T-helper 1 cell treated with Interleukin-12 subunit alpha and Interleukin-12 subunit beta and Interleukin-4 antibody, amounts not matched to agents 30 ng/mL and 1 ng/mL, for 36 hours (primary cell): ENCODE measurements at regions not wholly inside any gene's neighbourhood (a gene's known extent, or its start where the extent isn't known, plus 50 kb on each side); places are given as distances from the start of the nearest gene placed in this dataset.
"Not testable (repeated sequence)": the region's sequence is repeated elsewhere in the genome, so short reads cannot be mapped to it uniquely, and the experiment has no call there.

Experiments used
- intact Hi-C: fragments of 100-400 bp; cut with micrococcal nuclease; formaldehyde crosslinking; loops from one replicate; pipeline ENCODE4 v1.15.1; 2024

- intact Hi-C loops, result no loop called here
Observed at GRCh38 chr11:112694245-112694644, 267.0 kb upstream of the NCAM1 start.

DNA sequence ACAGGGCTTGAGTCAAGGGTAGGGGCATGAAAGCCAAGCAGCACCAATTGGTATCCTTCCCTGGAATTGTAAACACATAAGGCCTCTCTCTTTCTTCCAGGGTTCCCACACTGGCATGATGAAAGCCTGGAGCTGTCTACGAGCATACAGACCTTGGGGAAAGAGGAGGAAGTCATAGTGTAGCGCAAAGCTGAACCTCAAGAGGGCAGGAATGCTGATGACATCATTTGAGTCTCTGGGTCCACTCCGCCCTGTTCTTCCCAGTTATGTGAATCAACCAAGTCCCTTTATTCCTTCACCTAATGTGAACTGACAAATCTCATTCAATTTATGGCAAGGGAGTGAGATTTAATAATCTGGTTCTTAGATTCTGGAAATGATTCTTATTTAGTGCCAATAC is 266.4 kb upstream of the NCAM1 start:
- intact Hi-C loops, result no loop called here

DNA sequence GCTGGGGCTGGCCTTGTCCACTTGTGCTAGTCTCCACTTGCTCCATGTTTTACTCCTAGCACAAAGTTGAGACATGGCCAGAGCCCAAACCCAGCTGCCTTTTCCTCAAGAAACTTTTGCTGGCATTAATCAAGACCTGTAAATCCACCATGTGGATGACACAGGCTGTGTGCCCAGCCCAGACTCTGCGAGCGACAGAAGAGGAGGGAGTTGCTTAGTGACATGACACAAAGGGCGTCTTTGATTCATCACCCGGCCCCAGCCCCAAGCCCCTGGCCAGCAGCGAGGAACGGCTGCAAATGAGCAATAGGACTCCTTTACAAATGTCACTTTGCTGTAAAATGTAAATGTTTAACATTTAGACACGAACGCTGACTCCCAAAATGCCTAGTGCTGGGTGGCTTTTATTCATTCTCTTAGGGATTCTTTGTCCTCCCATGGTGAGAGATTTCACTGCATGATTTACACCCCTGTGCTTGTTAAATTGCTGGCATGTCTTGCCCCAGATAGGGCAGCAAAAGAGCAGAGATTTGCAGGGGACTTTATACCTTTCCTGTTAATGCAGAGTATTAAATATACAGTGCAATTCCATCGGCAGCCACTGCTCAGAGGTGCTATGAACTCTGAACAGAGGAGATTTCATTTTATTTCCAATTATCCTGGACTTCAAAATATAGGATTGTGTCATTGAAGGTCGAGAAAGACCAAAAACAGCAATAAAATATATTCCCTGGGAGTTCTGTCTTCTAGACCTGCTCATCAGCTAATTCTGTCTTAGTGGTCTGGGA is 263.6 kb upstream of the NCAM1 start:
- intact Hi-C loops, result no loop called here

GRCh38 chr11:112705148-112705547 is 256.1 kb upstream of the NCAM1 start:
- intact Hi-C loops, result no loop called here

GRCh38 chr11:112706863-112707262 is 254.4 kb upstream of the NCAM1 start:
- intact Hi-C loops, result no loop called here

- intact Hi-C loops, result not testable (repeated sequence)
Observed at GRCh38 chr11:112714340-112714739, 246.9 kb upstream of the NCAM1 start.

GRCh38 chr11:112715056-112715455 is 246.2 kb upstream of the NCAM1 start:
- intact Hi-C loops, result no loop called here

GRCh38 chr11:112718483-112718882 is 242.7 kb upstream of the NCAM1 start:
- intact Hi-C loops, result no loop called here

- intact Hi-C loops, result no loop called here
Observed at GRCh38 chr11:112719736-112720525, 241.3 kb upstream of the NCAM1 start.

GRCh38 chr11:112722148-112722547 is 239.1 kb upstream of the NCAM1 start:
- intact Hi-C loops, result no loop called here

DNA sequence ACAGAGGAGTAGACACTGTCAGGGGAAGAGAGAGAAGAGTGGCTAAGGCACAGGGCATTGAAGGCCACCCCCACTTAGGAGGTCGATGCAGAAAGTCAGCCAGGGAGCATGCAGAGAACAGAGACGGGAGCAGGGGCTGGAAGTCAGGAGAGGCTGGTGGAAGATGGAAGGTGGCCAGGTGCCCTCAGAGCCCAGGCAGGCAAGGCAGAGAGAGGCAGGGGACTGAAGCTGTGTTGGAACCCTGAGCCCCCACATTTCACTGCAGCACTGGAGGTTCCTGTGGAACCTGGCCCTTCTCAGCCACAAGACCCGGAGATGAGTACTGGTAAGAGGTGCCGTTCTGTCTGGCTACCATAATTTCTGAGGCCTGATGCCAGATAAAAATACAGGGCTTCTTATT is 238.3 kb upstream of the NCAM1 start:
- intact Hi-C loops, result no loop called here

GRCh38 chr11:112723676-112724495 is 237.3 kb upstream of the NCAM1 start:
- intact Hi-C loops, result no loop called here

DNA sequence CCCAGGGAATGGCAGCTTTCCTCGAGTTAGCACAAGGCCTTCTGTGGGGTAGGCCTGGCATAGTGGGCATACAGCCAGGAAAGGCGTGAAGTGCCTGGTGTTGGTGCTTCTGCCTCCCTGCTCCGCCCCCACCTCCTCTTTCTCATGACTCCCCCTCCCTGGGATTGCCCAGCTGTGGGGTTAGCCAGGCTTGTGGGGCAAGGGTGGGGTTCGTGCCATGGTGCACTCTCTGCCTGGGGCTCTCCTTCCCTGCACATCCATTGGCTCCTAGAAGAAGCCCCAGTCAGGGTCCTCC is 236.8 kb upstream of the NCAM1 start:
- intact Hi-C loops, result no loop called here

- intact Hi-C loops, result no loop called here
Observed at GRCh38 chr11:112725636-112726035, 235.6 kb upstream of the NCAM1 start.

- intact Hi-C loops, result no loop called here
Observed at GRCh38 chr11:112727341-112727841, 233.8 kb upstream of the NCAM1 start.

DNA sequence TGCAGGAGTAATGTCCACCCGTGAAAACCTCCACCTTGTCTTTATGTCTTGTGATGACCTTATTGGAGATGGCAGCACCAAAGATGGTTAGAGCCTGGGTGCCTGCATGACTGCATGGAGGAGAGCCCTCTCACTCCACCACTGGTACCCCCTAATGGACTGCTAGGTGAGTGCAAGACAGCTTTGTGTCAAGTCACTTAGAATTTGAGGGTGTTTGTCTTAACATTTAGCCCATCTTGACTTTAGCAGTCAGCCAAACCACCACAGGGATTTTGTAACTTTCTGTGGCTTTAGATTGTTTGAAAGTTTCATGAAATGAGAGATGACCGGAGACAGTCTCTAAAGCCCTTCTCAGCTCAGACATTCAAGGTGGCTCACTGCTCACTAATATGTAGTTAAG is 232.9 kb upstream of the NCAM1 start:
- intact Hi-C loops, result no loop called here

DNA sequence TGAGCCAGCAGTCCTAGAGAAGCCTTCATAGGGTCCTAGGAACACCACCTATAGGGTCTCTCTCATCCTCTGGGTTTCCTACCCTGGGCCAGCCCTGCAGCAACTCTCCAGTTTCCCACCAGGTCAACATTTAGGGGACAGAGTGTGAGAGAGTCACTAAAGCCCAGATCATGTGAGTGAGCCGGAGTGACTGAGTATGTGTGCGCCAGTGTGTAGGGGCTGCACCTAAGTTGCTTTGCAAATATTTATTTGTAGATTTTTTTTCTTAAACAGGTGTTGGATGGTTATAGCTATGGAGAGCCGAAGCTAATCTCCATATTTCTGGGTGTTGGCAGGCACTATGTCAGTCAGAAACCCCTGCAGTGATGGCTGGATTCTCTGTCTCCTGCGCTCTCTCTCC is 232.5 kb upstream of the NCAM1 start:
- intact Hi-C loops, result no loop called here

DNA sequence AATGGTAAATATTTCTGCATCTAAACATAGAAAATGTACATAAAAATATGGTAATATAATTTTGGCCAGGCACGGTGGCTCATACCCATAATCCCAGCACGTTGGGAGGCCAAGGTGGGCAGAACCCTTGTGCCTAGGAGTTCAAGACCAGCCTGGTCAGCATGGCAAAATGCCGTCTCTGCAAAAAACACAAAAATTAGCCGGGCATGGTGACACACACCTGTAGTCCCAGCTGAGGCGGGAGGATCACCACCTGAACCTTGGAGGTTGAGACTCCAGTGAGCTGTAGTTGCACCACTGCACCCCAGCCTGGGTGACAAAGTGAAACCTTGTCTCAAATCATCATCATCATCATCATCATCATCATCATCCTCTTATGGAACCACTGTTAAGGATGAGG is 230.6 kb upstream of the NCAM1 start:
- intact Hi-C loops, result no loop called here

DNA sequence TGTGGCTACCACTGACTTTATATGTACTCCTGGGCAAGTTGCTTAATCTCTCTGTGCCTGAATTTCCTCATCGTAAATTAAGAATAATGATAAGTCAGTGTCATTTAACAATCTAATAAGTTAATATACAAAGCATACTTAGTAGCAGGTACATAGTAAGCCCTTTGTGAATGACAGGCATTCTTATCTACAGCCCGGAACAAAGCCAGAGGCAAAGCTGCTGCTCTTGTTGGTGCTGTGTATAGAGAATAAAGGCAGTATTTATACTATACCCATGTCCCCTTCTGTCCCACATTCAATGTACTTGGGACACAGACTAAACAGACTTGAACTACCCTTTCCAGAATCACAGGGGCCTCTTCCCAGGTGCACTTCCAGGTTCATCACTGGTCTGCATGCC is 229.7 kb upstream of the NCAM1 start:
- intact Hi-C loops, result no loop called here

- intact Hi-C loops, result no loop called here
Observed at GRCh38 chr11:112732031-112732430, 229.2 kb upstream of the NCAM1 start.

DNA sequence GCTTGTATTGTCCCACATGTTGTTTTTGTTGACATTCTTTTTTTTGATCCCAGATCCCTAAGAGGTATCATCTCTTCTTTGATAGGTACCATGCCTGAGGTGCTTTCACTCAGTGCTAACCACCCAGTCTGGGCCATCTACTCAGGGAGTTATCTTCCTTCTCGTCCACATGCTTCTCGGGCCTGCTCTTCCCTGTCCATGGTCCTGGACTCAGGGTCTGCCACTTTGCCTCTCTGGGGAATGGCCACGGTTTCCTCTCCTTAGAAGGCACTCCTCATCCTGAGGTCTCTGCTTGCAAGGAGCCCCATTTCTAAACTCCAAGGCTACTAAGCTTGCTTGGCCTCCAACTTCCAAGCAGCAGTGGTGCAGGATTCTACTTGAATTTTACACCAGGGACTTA is 227.0 kb upstream of the NCAM1 start:
- intact Hi-C loops, result no loop called here

DNA sequence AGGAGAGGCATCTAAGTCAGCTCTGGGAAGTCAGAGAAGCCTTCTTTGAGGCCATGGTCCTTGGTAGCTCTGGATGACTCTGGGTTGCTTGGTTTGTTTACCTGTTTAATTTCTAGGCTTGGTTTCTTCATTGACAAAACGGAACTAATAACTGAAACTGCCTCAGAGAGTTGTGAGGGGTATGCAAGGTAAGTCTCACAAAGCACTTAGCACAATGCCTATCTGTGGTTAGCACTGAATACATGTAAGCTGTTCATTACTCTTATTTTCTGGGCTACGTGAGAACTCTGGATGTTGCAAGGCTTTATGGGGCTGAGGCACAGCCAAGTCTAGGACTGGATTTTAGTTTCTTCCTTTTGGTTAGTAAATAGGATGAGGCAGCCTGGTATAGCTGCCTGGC is 225.8 kb upstream of the NCAM1 start:
- intact Hi-C loops, result no loop called here
